HG02678 (cell line): ENCODE measurements at regions not wholly inside any gene's neighbourhood (a gene's known extent, or its start where the extent isn't known, plus 50 kb on each side); places are given as distances from the start of the nearest gene placed in this dataset.
"Not testable (repeated sequence)": the region's sequence is repeated elsewhere in the genome, so short reads cannot be mapped to it uniquely, and the experiment has no call there.

Experiments
- ATAC-seq: cut with Tn5 transposase; IDR thresholded peaks from one replicate; pipeline ENCODE4 v1.9.1; 2021; ENCODE audit warnings: mild to moderate bottlenecking, moderate library complexity; ENCODE audit not compliant: unreplicated experiment

DNA sequence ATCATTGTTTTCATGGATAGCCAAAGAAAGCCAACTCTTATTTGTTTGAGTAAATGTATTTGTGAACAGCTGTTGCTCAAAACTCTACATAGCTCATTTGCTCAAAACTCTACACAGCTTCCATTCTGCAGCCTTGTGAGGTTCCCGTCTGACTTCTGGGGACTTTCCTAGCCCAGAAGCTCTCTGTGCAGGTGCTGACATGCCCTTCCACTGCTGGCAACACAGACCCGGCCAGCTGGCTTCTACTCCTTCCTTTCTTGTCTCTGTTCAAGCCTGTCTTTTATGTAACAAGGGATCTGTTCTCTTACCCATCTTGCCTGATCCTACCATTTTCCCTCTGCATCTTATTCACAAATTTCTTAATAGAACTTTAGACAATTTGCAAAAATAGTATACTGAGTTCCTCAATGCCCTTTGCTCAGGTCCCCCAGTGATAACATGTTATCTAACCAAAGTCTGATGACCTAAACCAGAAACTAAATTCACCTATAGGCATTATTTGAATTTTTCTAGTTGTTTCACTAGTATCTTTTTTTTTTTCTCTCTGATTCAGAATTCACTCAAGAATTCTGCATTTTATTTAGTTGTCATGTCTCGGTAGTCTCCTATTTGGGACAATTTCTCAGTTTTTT lies 556.5 kb upstream of the SEMA6A start:
- peak; percentile 93 for ATAC-seq

DNA sequence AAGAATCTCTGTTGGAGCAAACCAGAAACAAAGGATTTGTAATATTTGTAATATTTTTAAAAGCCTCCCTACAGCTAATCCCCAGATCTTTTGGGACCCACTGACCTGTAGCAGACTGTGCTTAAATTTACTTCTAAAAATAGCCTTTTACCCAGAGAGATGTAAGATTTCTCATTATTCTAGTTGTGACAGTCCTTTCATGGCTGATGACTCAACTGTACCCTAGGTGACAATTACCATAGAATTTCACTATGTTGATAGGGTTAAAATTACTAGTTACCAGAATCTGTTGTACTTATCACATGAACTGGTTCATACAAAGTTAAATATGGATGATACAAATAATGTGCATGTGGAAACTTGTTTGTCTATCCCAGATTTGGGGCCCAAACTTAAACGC lies 543.9 kb upstream of the SEMA6A start:
- no peak for ATAC-seq

DNA sequence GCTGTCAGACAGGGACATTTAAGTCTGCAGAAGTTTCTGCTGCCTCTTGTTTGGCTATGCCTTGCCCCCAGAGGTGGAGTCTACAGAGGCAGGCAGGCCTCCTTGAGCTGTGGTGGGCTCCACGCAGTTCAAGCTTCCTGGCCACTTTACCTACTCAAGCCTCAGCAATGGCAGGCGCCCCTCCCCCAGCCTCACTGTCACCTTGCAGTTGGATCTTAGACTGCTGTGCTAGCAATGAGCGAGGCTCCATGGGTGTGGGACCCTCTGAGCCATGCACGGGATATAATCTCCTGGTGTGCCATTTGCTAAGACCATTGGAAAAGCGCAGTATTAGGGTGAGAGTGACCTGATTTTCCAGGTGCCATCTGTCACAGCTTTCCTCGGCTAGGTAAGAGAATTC lies 542.7 kb upstream of the SEMA6A start:
- not testable (repeated sequence) for ATAC-seq

DNA sequence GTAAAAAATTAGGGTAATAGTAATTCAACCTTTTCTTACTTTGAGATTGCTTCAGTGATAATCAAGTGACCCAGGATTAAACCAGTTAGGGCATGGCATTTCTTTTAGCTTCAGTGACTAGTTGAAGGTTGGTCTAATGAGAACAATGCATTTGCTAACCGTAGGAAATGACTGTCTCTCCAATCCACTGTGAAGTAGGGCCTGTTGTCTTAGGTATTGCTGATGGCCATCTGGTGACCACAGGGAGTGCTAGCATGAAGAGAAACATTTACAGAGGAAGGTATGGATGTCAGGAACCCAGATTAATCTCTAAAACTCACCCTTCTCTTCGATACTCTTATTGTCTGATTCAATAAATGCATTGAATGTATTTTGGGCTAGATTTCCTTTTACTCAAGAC lies 535.9 kb upstream of the SEMA6A start:
- no peak for ATAC-seq

DNA sequence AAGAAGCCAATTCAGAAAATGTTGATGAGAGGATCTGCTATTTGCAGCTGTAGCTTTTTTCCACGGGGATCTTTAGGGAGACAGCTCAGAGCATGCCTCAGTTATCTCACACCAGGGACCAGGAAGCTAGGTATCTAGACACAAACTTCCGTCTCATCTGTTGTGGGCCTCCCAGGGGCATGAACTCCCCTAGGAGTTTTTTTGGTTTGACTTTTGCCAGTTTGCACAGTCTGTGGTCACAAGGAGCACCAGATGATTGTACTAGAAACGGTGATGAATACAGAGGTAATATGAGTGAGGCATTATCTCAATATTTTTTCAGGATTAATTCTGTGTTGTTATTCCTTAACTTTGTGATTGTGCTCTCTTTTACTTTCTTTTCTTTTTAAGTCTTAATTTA lies 533.2 kb upstream of the SEMA6A start:
- no peak for ATAC-seq

GRCh38 chr5:117103703-117104102 lies 529.1 kb upstream of the SEMA6A start:
- ATAC-seq, result no peak

GRCh38 chr5:117102591-117102990 lies 528.0 kb upstream of the SEMA6A start:
- ATAC-seq, result no peak

DNA sequence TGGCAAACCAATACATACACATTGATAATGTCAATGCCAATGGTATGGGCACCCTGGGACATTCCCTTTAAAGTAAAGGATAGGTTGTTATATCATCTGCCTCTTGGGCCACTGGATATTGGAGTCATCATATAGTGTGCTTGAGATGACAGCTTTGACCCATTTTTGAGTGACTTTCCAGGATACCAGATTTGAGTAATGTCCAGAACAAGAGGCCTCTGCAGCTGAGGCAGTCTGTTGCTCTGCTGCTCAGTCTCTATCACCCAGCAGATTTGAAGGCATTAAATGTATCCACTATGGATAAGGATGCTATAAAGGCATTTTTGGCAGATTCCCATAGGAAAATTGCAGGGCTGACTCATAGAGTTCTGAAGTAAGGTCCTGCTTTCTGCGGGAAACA lies 525.6 kb upstream of the SEMA6A start:
- no peak for ATAC-seq

DNA sequence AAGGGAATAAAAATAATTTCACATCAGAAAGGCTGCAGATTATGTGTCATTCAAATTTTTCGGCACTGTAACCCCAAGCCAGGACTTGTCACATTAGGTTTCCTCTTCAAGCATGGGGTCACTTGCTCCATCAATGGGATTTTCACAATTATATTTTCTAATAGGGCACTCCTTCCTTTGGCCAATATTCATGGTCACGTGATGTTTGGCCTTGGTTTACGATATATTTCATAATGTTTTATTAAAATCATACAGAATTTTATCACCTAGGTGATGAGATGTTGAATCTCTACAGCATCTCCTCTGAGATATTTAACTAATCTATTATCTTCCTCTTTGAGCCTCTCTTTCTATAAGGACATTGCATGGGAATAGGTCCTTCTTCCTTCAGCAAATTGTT lies 523.5 kb upstream of the SEMA6A start:
- no peak for ATAC-seq

- ATAC-seq, result no peak
Measured at GRCh38 chr5:117095346-117096332, 521.0 kb upstream of the SEMA6A start.

DNA sequence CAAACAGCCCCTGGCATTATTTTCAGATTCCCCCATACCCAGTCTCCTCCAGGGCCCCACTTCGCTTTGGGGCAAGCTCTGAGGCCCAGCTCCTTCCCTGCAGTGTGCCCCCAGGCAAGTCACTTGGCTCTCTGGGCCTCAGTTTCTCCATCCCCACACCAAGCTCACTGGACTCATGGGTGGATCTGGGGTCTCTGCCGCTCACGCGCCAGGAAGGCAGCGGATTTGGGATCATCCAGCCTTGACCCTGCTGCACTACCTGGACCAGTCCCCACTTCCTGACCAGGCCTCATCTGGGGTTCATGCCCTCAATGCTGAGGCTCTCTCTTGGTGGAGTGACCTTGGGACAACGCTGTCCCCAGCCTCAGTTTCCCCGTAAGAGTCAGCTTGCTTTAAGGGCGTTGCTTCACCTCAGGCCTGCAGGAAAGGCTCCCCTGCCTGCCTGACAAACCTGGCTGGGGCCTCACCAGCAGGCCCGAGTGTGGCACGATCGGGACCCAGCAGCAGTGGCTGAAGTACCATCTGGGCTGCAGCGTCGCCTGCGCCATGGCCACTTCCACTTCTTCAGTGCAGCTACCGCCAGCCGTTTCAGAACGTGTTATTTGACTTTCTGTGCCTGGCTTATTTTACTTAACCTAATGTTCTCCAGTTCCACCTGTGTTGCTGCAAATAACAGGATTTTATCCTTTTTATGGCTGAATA lies 519.6 kb upstream of the SEMA6A start:
- no peak for ATAC-seq

GRCh38 chr5:117093653-117094052 lies 519.0 kb upstream of the SEMA6A start:
- ATAC-seq, result no peak

- ATAC-seq, result no peak
Measured at GRCh38 chr5:117089001-117089400, 514.4 kb upstream of the SEMA6A start.

DNA sequence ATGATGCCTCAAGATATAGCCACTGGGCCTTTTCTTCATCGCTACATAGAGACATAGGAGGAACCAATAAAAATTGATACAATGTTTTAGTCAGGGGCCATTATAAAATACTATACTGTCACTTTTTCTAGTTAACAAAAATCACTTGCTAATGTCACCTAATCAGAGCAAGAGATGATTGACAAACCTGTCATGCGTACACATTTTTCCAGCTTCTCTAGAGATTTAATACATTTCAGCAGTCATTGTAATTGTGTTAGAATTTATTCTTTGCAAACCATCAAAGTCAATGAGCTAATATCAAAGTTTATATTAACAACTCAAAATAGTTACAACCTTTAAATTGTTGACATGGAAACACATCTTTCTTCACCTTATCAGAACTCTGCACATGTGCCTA lies 513.6 kb upstream of the SEMA6A start:
- ATAC-seq, result no peak

DNA sequence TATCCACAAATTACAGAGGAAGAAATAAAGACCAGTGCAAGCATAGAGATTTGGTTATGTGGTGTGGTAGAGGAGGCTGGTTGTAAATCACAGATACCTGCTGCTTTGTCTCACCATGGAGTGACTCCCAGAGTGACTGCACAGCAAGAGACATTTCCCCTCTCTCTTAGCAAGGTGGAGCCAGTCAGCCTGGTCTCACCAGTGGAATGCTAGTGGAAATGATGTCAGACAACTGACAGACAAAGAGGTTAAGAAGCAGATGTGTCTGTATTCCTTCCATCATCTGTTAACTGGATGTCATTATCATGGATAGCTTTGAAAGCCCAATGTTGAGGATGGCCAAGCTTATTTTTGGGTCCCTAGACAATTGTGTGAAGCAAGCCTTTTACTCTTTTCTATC lies 509.4 kb upstream of the SEMA6A start:
- ATAC-seq, result no peak

DNA sequence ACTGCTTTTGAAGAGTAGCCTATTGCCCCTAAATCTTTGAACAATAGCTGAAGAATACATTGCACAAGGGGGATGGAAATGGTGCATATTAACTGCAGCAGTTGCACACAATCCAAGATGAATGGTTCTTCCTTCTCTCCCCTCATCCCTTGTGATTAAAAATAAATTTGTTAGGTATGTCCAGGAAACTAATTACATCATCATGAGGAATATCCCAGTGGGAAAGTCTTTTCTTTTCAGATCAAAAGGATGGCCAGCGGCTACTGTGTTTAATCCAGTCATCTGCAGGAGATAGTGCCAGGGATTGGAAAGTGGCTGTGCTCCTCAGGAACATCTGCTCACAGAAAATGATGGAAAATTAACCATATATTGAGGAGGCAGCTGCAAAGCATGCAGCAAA lies 508.4 kb upstream of the SEMA6A start:
- no peak for ATAC-seq

DNA sequence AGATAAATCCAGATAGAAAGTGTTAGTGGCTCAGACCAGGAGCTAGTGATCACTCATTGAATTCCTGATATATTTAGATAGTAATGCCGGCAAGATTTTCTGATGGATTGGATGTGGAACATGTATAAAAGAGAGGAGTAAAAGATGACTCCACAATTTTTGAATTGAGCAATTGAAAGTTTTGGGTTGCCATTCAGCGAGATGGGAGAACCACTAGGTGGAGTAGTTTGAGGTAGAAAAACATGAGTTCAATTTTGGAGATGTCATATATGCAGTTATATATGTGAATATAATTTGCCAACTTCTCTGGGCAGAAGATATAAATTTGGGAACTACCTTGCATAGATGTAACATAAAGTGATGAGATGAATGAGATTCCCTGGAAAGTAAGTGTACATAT lies 502.5 kb upstream of the SEMA6A start:
- ATAC-seq, result no peak

- no peak for ATAC-seq
Measured at GRCh38 chr5:117072439-117072838, 497.8 kb upstream of the SEMA6A start.

- ATAC-seq, result no peak
Measured at GRCh38 chr5:117065800-117066199, 491.2 kb upstream of the SEMA6A start.

GRCh38 chr5:117065161-117065560 lies 490.5 kb upstream of the SEMA6A start:
- no peak for ATAC-seq

DNA sequence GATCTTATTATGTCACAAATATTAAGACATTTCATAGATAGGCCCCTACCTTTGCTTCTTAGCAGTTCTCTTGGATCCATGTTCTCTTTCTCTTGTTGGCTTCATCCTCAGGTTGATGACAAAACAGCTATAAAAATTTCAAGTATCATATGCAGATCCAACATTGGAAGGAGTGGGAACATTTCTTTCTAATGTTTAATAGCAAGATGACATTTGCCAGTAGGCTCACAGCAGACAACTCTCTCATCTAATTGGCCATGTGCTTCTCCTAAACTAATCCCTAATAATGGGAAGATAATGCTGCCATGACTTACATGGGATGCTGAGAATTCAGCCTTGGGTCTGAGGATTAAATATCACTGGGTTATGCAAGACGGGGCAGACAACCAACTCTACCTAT lies 485.5 kb upstream of the SEMA6A start:
- ATAC-seq, result no peak

DNA sequence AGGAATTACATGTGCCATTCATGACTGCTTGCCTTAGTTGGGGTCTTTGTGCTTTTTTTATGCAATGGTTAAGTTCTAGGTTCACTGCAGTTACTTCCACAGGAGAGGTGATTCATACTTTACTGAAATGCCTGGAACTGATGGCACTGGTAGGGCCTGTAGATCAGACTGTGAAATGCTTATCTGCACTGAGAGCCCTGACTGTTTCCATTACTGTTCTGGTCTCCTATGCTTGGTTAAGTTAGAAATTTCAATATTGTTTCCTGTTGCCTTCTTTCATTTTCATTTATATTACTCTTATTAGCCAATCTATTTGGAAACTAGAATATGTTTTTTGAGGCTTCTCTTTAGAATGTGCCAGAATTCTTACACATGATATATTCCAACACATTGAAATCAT lies 484.1 kb upstream of the SEMA6A start:
- no peak for ATAC-seq
